ENCODE measurements at regions not wholly inside any gene's neighbourhood (a gene's known extent, or its start where the extent isn't known, plus 50 kb on each side); places are given as distances from the start of the nearest gene placed in this dataset.

- TF ChIP-seq CTCF (IDR thresholded peaks at IDR 0.05; ENCODE audit: low read depth, low read length), result no peak
- in situ Hi-C loops (cut with HindIII; ENCODE audit: low sequenced_read_pairs), result no loop called here
- DNase-seq (ENCODE audit: low read depth, low spot score), result no peak
Observed at GRCh38 chr13:89822467-89822866, 1525.0 kb upstream of the MIR17HG start.

GRCh38 chr13:89827552-89827951, 1519.9 kb upstream of the MIR17HG start:
- TF ChIP-seq CTCF (IDR thresholded peaks at IDR 0.05; ENCODE audit: low read depth, low read length), result no peak
- H3K4me3 ChIP-seq (ENCODE audit: low read depth, low read length), result no peak overlapping the region
- DNase-seq (ENCODE audit: low read depth, low spot score), result no peak
- in situ Hi-C loops (cut with HindIII; ENCODE audit: low sequenced_read_pairs), result no loop called here

More at GRCh38 chr13:89822467-89822866, 1525.0 kb upstream of the MIR17HG start:
- no peak overlapping the region for H3K4me3 ChIP-seq (ENCODE audit: low read depth, low read length)

GRCh38 chr13:89828506-89828905, 1519.0 kb upstream of the MIR17HG start:
- no peak overlapping the region for H3K4me3 ChIP-seq (ENCODE audit: low read depth, low read length)
- in situ Hi-C loops (cut with HindIII; ENCODE audit: low sequenced_read_pairs), result no loop called here
- no peak for TF ChIP-seq CTCF (IDR thresholded peaks at IDR 0.05; ENCODE audit: low read depth, low read length)
- no peak for DNase-seq (ENCODE audit: low read depth, low spot score)

- in situ Hi-C loops (cut with HindIII; ENCODE audit: low sequenced_read_pairs), result no loop called here
- no peak for DNase-seq (ENCODE audit: low read depth, low spot score)
- TF ChIP-seq CTCF (IDR thresholded peaks at IDR 0.05; ENCODE audit: low read depth, low read length), result no peak
- no peak overlapping the region for H3K4me3 ChIP-seq (ENCODE audit: low read depth, low read length)
Observed at GRCh38 chr13:89831157-89831556, 1516.3 kb upstream of the MIR17HG start.

DNA sequence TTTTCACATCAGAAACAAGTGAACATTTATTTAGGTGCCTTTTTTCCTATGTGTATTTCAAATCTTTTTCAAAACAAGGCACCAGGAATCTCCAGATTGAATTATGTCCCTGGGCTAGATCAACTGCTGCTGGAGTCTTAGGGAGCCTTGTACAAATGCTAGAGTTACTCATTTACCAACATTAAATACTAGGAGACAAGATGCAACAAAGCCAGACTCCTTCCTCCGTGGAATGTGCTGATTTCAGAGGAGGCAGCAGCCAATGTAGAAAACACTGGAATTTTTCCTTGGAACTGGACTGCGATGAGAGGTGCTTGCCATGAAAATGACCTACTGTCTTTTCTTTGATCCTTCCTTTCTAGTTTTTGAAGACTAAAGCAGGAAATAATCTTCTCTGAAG, 1514.7 kb upstream of the MIR17HG start:
- no peak overlapping the region for H3K4me3 ChIP-seq (ENCODE audit: low read depth, low read length)
- in situ Hi-C loops (cut with HindIII; ENCODE audit: low sequenced_read_pairs), result no loop called here
- TF ChIP-seq CTCF (IDR thresholded peaks at IDR 0.05; ENCODE audit: low read depth, low read length), result no peak
- no peak for DNase-seq (ENCODE audit: low read depth, low spot score)

DNA sequence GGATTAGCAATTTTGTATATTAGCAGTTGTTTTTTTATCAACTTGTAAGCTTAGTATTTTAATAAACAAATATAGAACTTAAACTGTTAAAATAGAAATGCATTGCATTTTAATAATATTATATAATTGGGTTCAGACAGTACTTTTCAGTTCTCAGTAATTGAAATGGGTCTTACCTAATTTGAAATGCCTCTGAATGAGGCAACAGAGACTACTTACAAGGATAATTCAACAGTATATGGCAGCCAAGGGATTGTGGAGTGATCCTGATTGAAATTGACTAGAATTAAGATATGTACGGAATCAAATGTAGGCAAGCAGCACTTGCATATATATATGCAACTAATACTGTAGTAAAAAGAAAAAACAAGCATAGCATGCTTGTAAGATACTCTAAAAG, 1503.9 kb upstream of the MIR17HG start:
- in situ Hi-C loops (cut with HindIII; ENCODE audit: low sequenced_read_pairs), result no loop called here
- TF ChIP-seq CTCF (IDR thresholded peaks at IDR 0.05; ENCODE audit: low read depth, low read length), result no peak
- DNase-seq (ENCODE audit: low read depth, low spot score), result no peak
- no peak overlapping the region for H3K4me3 ChIP-seq (ENCODE audit: low read depth, low read length)

GRCh38 chr13:89845874-89846273, 1501.6 kb upstream of the MIR17HG start:
- DNase-seq (ENCODE audit: low read depth, low spot score), result no peak
- no peak overlapping the region for H3K4me3 ChIP-seq (ENCODE audit: low read depth, low read length)
- TF ChIP-seq CTCF (IDR thresholded peaks at IDR 0.05; ENCODE audit: low read depth, low read length), result no peak
- in situ Hi-C loops (cut with HindIII; ENCODE audit: low sequenced_read_pairs), result no loop called here

All from astrocyte of the spinal cord (primary cell).